CD4-positive, alpha-beta T cell treated with Interleukin-17A for 1 hour (primary cell): ENCODE measurements at regions not wholly inside any gene's neighbourhood (a gene's known extent, or its start where the extent isn't known, plus 50 kb on each side); places are given as distances from the start of the nearest gene placed in this dataset.

Source experiments
- DNase-seq: peaks from one replicate; pipeline ENCODE4 v3.0.0-alpha.2; 2020

DNA sequence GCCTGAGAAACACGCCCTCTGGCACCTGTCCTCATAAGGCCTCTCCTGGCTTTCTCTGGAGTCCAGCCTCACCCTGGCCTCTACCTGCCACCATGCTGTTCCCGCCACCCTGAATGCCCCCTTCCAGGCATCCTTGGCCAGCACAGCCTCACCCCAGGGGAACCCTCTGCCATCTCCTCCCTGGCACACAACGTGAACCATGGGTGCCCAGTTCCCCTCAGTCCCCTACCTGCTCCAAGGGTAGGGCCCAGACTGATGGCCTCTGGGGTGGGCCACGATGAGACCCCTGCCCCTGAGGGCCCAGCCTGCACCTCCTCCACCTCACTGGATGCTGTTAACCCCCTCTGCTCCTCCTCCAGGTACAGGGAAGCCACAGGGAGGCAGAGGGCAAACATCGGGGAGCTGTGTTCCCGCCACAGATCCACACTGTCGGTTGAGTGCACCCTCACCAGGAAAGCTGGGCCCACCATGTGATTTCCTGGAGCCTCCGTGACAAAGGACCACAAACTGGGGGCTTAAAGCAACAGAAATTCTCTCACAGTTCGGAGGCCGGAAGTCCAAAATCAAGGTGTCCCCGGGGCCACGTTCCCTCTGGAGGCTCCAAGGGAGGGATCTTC is 169.6 kb downstream of the BRD1 start:
- no peak for DNase-seq

- peak; percentile 83 for DNase-seq
Measured at GRCh38 chr22:49657275-49657973, 170.2 kb downstream of the BRD1 start.

DNA sequence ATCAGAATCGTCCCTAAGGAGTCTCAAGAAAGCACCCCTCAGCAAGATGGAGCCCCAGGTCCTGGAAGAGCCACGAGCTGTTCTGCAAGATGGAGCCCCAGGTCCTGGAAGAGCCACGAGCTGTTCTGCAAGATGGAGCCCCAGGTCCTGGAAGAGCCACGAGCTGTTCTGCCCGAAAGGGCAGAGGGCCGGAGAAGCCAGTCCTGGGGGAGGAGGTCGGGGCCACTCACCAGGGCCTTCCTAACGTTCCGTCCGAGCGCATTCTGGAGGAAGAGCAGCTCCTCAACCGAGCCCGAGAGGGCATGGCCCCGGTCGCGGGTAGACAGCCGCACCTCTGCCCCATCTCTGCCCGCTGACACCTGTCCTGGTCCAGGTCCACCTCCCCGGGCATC is 170.8 kb downstream of the BRD1 start:
- peak; percentile 65 for DNase-seq

GRCh38 chr22:49656291-49656851 is 171.3 kb downstream of the BRD1 start:
- no peak for DNase-seq

DNA sequence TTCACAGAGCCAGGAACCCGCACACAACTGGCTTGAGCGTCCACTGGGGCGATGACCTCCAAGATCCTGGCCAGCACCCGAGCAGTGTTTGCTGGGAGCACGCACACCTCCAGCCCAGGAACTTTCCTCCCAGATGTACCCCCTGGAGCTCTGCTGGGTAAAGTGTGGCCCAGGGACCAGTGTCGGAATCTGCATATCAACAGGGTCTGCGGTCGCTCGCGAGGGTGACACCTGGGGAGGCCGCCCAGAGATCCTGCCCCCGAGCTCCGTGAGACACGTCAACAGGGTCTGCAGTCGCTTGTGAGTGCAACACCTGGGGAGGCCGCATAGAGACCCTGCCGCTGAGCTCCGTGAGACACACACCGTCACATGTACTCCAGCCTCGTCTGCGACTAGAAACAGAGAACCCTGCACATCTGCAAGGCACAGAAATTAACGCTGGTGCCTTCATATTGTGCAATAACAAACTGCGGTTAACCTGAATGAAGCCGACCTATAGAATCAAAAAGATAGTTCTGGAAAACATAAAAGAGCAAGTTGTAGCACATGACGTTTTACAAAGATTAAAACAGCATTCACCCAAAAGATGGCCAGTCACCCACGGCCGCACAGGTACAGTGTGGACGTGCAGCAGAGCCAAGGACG is 172.4 kb downstream of the BRD1 start:
- no peak for DNase-seq

GRCh38 chr22:49650336-49651241 is 177.1 kb downstream of the BRD1 start:
- DNase-seq: no peak

GRCh38 chr22:49649166-49650068 is 178.3 kb downstream of the BRD1 start:
- DNase-seq: no peak

GRCh38 chr22:49648053-49648452 is 179.6 kb downstream of the BRD1 start:
- DNase-seq: no peak

DNA sequence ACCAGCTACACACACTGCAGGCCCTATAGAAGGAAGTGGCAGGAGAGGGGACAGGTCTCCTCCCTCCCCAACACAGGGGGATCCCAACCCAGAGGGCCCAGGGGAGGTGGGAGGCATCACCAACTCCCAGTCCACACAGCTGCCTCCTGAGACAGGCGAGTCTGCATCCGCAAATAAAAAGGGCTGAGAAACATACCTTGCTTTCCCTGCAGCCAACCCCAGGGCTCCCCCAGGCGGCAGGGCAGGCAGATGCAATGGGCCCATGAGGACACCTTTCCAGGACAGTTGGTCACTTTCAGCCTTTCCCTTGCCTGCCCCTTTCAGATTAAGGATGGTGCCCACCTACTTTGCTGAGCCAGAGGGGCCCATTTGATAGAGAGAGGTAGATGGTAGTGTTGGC is 180.0 kb downstream of the BRD1 start:
- DNase-seq: no peak

GRCh38 chr22:49646876-49647275 is 180.8 kb downstream of the BRD1 start:
- no peak for DNase-seq

DNA sequence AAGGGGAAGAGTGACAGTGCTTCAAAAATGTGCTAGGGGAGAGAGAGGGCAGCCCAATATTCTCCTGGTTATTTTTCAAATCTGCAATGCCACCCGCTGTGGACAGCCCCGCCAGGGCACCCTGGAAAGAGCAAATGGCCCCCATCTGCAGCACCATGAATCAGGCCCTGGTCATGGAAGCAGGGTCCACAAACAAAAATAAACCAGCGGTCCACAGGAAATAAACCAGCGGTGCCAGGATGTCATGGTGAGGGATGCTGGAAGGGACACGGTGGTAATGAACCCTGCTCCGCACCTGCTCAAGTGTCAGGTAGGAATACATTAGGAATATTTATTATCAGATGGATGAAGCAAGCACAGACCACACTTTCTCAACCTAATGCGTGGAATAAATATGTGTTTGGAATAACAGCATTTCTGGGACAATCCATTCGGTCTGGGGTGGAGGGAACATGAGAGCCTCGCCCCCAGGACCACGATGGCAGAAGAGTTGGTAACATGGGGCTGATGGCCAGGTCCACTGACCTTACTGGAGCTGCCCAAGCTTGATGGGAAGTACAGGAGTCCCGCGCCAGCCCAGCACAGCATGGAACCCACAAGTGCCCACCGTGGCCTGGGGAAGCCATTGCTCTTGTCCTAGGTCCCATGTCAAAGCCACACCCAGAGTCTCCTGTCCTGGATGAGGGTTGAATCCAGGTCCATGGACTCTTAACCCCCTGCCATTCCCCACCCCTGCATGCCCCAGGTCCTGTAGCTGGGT is 181.7 kb downstream of the BRD1 start:
- DNase-seq: no peak

GRCh38 chr22:49645257-49645656 is 182.4 kb downstream of the BRD1 start:
- DNase-seq: no peak

GRCh38 chr22:49643998-49644397 is 183.7 kb downstream of the BRD1 start:
- DNase-seq: no peak

DNA sequence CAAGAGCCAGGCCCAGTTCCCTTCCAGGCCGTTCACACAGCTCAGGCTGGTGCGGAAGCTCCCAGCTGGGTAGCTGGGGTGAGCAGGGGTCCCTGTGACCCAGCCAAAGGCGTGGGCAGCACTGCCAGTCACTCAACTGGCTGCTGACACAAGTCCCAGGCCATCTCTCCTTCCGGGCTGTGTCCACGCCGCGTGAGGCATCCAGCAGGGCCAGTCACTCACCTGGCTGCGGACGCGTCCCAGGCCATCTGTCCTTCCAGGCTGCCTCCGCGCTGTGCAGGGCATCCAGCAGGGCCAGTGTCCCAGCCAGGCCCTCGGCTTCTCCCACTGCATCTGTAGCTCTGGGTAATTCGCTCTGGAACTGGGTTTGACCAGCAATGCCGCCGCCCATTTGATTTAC is 184.2 kb downstream of the BRD1 start:
- no peak for DNase-seq

DNA sequence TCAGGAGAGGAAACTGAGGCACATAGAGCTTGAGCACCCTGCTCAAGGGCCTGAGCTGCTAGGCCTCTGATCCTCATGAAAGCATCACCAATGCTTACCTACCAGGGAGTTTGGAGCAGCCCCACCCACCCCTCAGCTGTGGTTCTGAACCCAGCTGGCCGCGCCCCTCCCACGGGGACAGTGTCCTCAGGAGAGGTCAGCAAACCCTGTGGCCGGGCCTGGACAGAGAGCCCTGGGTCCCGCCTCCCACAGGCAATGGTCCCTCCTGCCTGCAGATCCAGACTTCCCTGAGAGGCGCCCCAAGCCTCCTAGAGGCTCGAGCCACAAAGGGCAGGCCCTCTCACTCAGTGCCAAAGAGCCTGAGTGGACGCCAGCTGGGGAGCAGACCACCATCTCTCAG is 184.9 kb downstream of the BRD1 start:
- no peak for DNase-seq

GRCh38 chr22:49642331-49642730 is 185.3 kb downstream of the BRD1 start:
- no peak for DNase-seq

GRCh38 chr22:49641770-49642313 is 185.8 kb downstream of the BRD1 start:
- DNase-seq: no peak

GRCh38 chr22:49640366-49641095 is 187.1 kb downstream of the BRD1 start:
- no peak for DNase-seq

GRCh38 chr22:49639956-49640355 is 187.7 kb downstream of the BRD1 start:
- no peak for DNase-seq

DNA sequence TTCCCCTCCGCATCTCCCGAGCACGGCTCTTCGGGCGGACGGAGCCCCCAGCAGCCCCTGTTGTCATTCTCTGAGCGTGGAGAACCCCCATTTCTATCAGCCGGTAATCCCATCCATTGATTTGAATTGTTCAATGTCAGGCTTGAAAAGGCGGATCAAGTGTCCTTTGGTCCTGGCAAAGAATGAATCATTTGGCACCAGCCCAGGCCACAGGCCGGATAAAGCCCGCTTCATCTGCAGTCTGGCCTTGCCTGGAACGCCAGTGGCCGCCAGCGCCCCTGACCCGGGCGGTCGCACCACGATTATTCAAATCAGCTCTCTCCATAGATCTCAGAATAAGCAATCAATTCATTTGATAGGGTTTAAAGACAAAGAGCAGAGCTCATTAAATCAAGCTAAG is 188.9 kb downstream of the BRD1 start:
- no peak for DNase-seq
